PC-9 (cell line): ENCODE measurements at regions not wholly inside any gene's neighbourhood (a gene's known extent, or its start where the extent isn't known, plus 50 kb on each side); places are given as distances from the start of the nearest gene placed in this dataset.

ENCODE experiments used
- BruUV-seq: library from RNA; stranded (reverse); fragments of 400-500 nt; replicated peaks from 2 replicates; lab custom pipeline; 2021; lab: Mats Ljungman, UMichigan
- CTCF ChIA-PET: fragments of 300-600 bp; sonication (Branson Sonifier 250); formaldehyde crosslinking; loops from one replicate; lab custom pipeline; 2022; ENCODE audit warnings: antibody characterized with exemption; lab: Charles Lee
- POLR2A ChIA-PET: fragments of 300-600 bp; sonication (Branson Sonifier 250); formaldehyde crosslinking; loops from one replicate; lab custom pipeline; 2022; ENCODE audit warnings: antibody characterized with exemption; ENCODE audit not compliant: unreplicated experiment; lab: Charles Lee
- DNase-seq, 2 experiments: peaks; one replicate each; pipeline versions ENCODE4 v3.0.0 to v3.0.0-alpha.2; 2015 to 2022; ENCODE audit warnings: mixed read lengths in 1 of 2
- H2AFZ ChIP-seq: fragments of 200-600 bp; sonication (generic); 2 replicates; pipeline ENCODE4 v1.8.1; 2017; ENCODE audit warnings: antibody characterized with exemption
- H3F3A ChIP-seq: fragments of 200-600 bp; sonication (generic); 2 replicates; pipeline ENCODE4 v1.8.1; 2017; ENCODE audit warnings: antibody characterized with exemption, mild to moderate bottlenecking, low read depth; ENCODE audit not compliant: insufficient read depth
- H3K27ac ChIP-seq: fragments of 200-600 bp; sonication (generic); 2 replicates; pipeline ENCODE4 v1.6.1; 2016; ENCODE audit warnings: mixed run types
- H3K27me3 ChIP-seq: fragments of 200-600 bp; sonication (generic); 2 replicates; pipeline ENCODE4 v1.6.1; 2016; ENCODE audit warnings: low read depth, mixed run types; ENCODE audit not compliant: insufficient read depth
- H3K36me3 ChIP-seq: fragments of 200-600 bp; sonication (generic); 2 replicates; pipeline ENCODE4 v1.6.1; 2016; ENCODE audit warnings: low read depth, mixed run types
- H3K4me1 ChIP-seq: fragments of 200-600 bp; sonication (generic); replicated peaks from 2 replicates; pipeline ENCODE4 v1.6.1; 2016; ENCODE audit warnings: mixed run types; ENCODE audit not compliant: insufficient read depth
- H3K4me2 ChIP-seq: fragments of 200-600 bp; sonication (generic); 2 replicates; pipeline ENCODE4 v1.6.1; 2017; ENCODE audit warnings: mixed run types
- H3K4me3 ChIP-seq: fragments of 200-600 bp; sonication (generic); 2 replicates; pipeline ENCODE4 v1.6.1; 2016; ENCODE audit warnings: mixed run types
- H3K79me2 ChIP-seq: fragments of 200-600 bp; sonication (generic); 2 replicates; pipeline ENCODE4 v1.6.1; 2017; ENCODE audit warnings: low read depth, mixed run types
- H3K9me2 ChIP-seq: fragments of 200-600 bp; sonication (generic); 2 replicates; pipeline ENCODE4 v1.8.1; 2017; ENCODE audit warnings: mild to moderate bottlenecking; ENCODE audit not compliant: insufficient read depth
- H3K9me3 ChIP-seq: fragments of 200-600 bp; sonication (generic); 2 replicates; pipeline ENCODE4 v1.8.1; 2016; ENCODE audit warnings: low read depth; ENCODE audit not compliant: insufficient read depth
- H4K20me1 ChIP-seq: fragments of 200-600 bp; sonication (generic); 2 replicates; pipeline ENCODE4 v1.8.1; 2017; ENCODE audit not compliant: insufficient read depth
- EZH2 ChIP-seq: fragments of 200-600 bp; sonication (generic); IDR thresholded peaks from 2 replicates; pipeline ENCODE4 v1.8.0; 2017; ENCODE audit warnings: antibody characterized with exemption, low read depth
- intact Hi-C: fragments of 100-400 bp; cut with micrococcal nuclease; formaldehyde crosslinking; loops from one replicate; pipeline ENCODE4 v1.10.0; 2022; ENCODE audit not compliant: unreplicated experiment
- TF ChIP-seq, protein P1 (sequence below): fragments of 200-600 bp; sonication (generic); conservative IDR thresholded peaks from 2 replicates; pipeline ENCODE4 v1.6.1; 2017; ENCODE audit warnings: mixed run types, antibody characterized with exemption, mild to moderate bottlenecking, moderate library complexity

DNA sequence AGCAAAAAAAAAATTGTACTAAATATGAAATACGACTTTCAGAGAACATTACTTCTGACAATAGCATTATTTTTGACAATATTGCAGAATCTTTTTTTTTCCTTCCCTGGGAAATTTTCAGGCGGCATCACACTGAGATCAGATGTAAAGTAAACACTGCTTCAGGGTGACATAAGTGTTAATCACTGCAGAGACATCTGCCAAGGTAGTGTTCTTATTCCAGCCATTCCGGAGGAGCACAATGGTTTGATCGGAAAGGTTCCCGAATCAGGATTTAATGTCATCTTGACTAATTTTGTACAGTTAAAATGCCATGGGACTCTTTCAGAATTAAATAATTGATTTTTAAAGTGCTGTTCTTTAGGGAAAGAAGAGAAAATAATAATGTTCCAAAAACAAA lies 56.7 kb upstream of the ZNF236 start:
- DNase-seq, result no peak
- Histone ChIP-seq H3K27ac (no peak overlapping the region), H3K36me3 (no peaks in the 10 kb centered on the region), H3K4me1 (no peaks in the 10 kb centered on the region), H2AFZ (no peak overlapping the region), H3K79me2 (no peaks in the 10 kb centered on the region), H3K4me2 (no peak overlapping the region), H3K9me2 (no peaks in the 10 kb centered on the region), H3K4me3 (no peak overlapping the region), H3F3A (no peaks in the 10 kb centered on the region), H4K20me1 (no peaks in the 10 kb centered on the region), H3K27me3 (peaks cover 72% of the 10 kb centered on the region), H3K9me3 (peaks cover 7% of the 10 kb centered on the region; the same call in 1 of the 2 replicates)
- CTCF ChIA-PET, result no interaction called here
- BruUV-seq, result no TSS peak
- POLR2A ChIA-PET, result no interaction called here
- no peak for TF ChIP-seq EZH2
- TF ChIP-seq, protein P1, sequence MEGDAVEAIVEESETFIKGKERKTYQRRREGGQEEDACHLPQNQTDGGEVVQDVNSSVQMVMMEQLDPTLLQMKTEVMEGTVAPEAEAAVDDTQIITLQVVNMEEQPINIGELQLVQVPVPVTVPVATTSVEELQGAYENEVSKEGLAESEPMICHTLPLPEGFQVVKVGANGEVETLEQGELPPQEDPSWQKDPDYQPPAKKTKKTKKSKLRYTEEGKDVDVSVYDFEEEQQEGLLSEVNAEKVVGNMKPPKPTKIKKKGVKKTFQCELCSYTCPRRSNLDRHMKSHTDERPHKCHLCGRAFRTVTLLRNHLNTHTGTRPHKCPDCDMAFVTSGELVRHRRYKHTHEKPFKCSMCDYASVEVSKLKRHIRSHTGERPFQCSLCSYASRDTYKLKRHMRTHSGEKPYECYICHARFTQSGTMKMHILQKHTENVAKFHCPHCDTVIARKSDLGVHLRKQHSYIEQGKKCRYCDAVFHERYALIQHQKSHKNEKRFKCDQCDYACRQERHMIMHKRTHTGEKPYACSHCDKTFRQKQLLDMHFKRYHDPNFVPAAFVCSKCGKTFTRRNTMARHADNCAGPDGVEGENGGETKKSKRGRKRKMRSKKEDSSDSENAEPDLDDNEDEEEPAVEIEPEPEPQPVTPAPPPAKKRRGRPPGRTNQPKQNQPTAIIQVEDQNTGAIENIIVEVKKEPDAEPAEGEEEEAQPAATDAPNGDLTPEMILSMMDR, result no peak
- intact Hi-C loops, result no loop called here

GRCh38 chr18:76764291-76764901 lies 58.0 kb upstream of the ZNF236 start:
- POLR2A ChIA-PET, result no interaction called here
- Histone ChIP-seq H2AFZ (no peak overlapping the region), H3F3A (no peaks in the 10 kb centered on the region), H3K27me3 (peaks cover 62% of the 10 kb centered on the region), H3K9me3 (peaks cover 7% of the 10 kb centered on the region; the same call in 1 of the 2 replicates), H3K4me3 (no peak overlapping the region), H3K4me2 (no peak overlapping the region), H3K9me2 (no peaks in the 10 kb centered on the region), H3K36me3 (no peaks in the 10 kb centered on the region), H3K79me2 (no peaks in the 10 kb centered on the region), H3K4me1 (no peaks in the 10 kb centered on the region), H3K27ac (no peak overlapping the region), H4K20me1 (no peaks in the 10 kb centered on the region)
- TF ChIP-seq, protein P1, result no peak
- TF ChIP-seq EZH2, result no peak
- BruUV-seq, result no TSS peak
- CTCF ChIA-PET, result no interaction called here
- intact Hi-C loops, result no loop called here
- no peak for DNase-seq

DNA sequence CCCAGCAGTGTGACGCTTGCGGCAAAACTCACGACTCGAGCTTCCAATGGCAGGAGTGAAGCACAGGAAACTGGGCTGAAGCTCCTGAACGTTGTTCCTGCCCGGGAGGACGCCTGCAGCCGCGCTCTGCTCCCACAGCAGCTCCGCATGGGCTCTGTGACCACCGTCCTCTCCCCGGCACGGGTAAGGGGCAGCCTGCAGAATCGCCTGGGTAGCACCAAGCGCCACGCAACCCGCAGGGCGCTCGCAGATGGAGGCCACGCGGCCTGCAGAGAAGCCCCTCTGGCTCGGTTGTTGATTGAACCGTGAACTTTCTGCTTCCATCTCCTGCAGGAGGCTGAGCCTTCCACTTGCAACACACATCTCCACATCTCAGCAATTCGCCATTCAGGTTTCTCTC lies 63.3 kb upstream of the ZNF236 start:
- intact Hi-C loops, result no loop called here
- CTCF ChIA-PET, result no interaction called here

More for the DNA sequence above, 63.3 kb upstream of the ZNF236 start:
- H3K4me3 ChIP-seq, result no peak overlapping the region
- no TSS peak for BruUV-seq
- no peak for TF ChIP-seq EZH2
- TF ChIP-seq, protein P1, result no peak
- no peak overlapping the region for H3K4me2 ChIP-seq
- no peaks in the 10 kb centered on the region for H4K20me1 ChIP-seq
- POLR2A ChIA-PET, result no interaction called here
- no peaks in the 10 kb centered on the region for H3K4me1 ChIP-seq
- no peak overlapping the region for H2AFZ ChIP-seq
- H3K27ac ChIP-seq, result no peak overlapping the region
- no peaks in the 10 kb centered on the region for H3K9me2 ChIP-seq
- no peak for DNase-seq
- H3K9me3 ChIP-seq, result no peaks in the 10 kb centered on the region
- no peaks in the 10 kb centered on the region for H3F3A ChIP-seq
- H3K27me3 ChIP-seq, result peaks cover 22% of the 10 kb centered on the region; the same call in 1 of the 2 replicates
- no peaks in the 10 kb centered on the region for H3K36me3 ChIP-seq
- no peaks in the 10 kb centered on the region for H3K79me2 ChIP-seq
